NOMO-1 treated with DMSO at 0.1 percent for 48 hours (cell line): ENCODE measurements at regions not wholly inside any gene's neighbourhood (a gene's known extent, or its start where the extent isn't known, plus 50 kb on each side); places are given as distances from the start of the nearest gene placed in this dataset.

ENCODE experiments used
- DNase-seq: peaks from one replicate; lab custom pipeline; 2025; ENCODE audit not compliant: unreplicated experiment; lab: John Stamatoyannopoulos, UW

DNA sequence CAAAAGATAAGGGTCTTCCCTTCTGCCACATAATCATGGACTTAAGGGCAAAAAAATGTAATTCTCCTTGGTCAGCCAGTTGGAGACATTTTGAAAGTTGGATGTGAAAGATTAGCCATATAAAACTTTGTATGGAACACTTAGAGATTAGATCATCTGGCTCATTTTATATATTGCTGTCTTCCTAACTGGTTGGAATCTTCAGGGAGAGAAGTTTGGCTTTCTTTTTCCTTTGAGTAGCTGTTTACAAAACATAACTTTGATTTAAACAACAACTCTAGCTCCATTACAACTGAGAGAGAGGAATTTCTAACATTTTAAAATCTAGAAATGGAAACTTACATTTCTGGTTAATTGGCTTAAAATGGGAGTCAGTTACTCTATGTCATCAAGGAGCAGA, 132.7 kb downstream of the RDH14 start:
- no peak for DNase-seq

- DNase-seq, result no peak
Measured at GRCh38 chr2:18426174-18426573, 134.3 kb downstream of the RDH14 start.

DNA sequence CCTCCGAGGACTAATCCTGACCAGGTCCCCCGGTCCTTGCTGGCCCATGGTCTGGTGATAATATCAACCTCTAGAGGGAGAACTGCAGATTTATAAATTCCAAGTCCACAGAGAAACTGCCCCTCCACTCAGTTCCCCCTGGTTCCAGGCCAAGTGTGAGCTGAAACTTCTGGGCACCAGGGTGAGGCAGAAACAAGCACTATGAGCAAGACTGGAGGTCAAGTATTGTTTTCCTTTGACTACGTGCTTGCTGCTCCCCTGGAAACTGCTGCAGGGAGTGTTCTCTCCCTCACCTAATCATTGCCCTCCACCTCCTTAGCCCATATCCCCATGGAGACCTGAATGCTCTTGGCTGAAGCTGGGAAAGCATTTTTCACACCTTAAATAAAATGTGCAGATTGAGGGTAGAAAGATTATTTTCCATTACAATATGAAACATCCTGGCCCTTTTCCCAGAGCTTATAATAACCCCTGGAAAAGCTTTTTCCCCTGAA, 135.2 kb downstream of the RDH14 start:
- no peak for DNase-seq

- no peak for DNase-seq
Measured at GRCh38 chr2:18423636-18424035, 136.8 kb downstream of the RDH14 start.

DNA sequence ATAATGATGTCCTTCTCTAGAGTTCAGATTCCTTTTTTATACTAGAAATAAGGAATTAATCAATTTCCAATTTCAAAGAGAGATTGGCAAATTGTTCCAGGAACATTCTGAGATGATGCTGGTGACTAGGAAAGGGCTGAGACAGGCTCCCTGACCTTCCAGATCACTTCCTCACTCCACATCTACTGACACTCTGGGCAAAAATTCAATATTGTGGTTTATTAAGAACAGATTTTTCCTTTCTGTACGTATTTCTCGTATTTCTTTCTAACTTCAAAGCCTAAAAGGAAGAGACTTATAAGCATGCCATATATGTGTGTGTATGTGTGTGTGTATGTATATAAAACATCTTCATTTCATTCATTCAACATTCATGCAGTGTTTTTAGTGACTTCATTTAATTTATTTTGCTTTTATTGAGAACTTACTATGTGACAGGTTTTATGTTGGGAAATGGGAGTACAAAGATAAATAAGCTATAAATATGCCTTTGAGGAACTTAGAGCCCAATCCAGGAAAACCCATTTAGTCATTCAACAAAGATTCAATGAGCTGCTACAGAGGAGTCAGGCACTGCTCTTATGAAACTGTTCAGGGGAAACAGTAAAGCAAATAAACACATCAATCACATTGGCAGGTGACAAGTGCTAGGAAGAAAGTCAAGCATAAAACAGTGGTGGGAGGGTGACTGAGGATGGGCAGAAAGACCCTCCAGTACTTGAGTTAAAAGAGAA, 137.9 kb downstream of the RDH14 start:
- no peak for DNase-seq

DNA sequence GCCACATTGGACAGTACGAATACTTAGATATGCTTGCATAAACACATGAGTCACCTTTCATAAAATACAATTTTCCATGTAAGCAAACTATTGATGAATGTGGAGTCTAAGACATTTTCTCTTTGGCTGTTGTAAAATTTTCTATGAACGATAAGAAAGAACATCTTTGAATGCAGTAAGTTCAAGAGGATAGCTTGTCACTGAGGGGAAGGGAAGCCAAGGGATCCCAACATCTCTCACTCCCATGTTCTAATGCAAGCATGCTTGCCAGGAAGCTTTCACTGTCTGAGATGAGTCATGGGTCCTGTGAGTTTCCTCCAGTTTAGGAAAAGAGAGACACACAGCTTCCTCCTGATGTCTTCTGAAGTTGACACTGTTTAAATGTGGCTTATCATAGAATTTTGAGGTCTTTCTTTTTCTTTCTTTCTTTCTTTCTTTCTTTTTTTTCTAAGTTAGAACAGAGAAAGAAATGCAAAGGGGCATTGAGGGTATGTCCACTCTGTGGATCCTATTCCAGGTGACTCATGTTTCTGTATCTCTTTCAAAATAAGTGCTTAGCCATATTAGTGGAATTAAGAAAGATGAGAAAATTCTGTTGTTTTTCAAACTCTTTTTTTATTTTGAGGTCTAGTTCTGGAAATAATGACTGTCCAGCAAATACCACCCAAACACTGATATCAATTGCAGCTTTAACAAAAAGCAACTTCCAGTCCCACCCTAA, 146.6 kb downstream of the RDH14 start:
- no peak for DNase-seq

DNA sequence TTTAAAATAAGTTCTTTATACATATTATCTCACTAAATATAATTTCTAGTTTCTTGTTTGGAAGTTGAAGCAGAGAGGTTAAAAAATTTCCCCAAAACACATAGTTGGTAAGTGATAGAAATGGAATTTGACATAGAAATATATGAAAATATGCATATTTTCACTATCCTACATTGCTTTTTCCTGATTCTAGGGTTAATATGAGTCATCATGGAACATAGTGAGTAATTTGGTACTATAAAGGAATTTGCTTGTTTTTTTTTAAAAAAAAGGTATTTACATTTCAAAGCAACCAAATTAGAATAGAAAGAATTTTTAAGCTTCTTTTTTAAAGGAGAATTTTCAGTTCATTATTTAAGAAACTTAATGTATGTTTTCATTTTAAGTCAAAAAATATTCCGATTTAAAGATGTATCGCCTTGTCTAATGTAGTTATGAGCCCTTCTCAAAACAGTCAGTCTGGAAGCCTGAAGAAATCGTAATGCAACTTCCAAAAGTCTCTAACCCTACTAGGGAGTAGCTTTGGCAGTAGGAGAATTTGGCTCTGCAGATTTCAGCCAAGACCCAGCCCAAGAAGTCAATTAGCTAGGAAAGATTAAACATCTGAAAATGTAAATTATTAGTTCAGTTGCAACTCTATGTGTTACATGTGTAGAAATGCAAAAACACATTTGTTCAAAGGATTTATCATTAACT, 147.3 kb downstream of the RDH14 start:
- DNase-seq, result no peak

GRCh38 chr2:18411626-18412025, 148.8 kb downstream of the RDH14 start:
- DNase-seq, result no peak

DNA sequence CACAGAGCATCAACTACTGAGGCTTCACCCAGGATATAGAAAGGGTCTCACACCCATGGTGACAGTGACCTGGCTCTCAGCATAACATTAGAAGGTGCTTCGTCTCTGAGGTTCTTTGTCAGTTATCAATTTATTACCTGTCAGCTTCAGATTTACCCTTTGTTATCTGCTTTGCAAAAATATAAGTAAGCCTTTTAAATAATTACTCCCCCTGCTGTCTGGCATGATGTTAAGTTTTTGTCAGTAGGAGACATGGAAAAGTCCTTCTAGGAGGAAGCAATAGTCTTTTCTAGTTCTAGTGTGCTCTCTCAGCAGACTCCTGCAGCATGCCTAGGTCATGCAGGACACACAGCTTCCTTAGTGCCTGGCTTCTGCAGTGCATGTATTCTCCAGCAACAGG, 149.9 kb downstream of the RDH14 start:
- DNase-seq, result no peak

DNA sequence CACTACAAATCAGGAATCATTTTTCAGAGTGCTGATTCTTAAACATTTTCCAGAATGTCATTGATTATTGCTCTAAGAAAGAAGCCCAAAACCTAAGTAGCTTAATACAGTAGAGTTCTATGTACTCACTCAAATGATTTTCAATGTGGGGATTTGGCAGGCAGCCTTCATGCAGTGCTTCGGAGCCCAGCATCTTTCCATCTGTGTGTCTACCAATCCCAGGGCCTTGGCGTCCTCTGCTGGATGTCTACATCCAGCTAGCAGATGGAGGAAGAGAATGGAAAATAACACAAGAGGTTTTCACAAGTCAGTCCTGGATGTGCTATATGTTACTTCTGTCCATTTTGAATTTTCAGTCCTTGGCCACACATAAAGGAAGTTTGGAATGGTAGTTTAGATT, 151.8 kb downstream of the RDH14 start:
- no peak for DNase-seq

DNA sequence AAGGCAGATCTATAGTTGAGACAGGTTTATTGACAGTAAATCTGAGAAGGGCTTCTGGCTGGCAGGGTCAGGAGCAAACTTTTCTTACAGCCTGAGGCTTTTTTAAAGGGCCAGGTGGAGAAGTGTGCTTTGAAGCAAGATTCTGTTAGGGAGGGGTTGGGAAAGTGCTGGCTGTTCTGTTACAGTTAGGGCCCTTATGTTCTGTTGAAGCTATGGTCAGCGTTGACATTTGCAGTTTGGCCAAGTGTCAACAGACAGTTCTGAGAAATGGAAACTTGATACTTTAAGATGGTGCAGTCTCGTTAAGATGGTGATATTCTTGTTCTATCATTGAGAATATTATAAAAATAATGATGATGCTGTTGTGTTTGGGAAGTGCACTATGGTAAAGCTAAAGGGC, 154.2 kb downstream of the RDH14 start:
- DNase-seq, result no peak

DNA sequence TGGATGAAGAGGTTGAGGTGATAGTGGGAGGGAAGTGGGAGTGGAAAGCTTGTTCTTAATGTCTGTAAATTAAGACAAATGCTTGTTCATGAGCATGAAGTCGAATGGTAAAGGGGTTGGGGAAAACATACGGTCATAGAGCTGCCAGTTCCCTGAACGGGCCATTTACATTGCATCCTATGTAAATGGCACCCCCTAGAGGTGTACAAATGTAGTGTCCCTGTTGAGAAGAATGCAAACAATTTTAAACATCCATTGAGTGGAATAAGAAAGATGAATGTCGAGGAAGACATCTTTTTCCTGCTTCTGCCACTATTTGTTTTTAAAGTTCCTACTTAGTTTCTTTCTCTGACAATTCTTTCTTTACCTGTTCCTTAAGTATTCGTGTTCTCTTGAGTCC, 155.7 kb downstream of the RDH14 start:
- DNase-seq, result no peak

- DNase-seq, result no peak
Measured at GRCh38 chr2:18403921-18404522, 156.4 kb downstream of the RDH14 start.

DNA sequence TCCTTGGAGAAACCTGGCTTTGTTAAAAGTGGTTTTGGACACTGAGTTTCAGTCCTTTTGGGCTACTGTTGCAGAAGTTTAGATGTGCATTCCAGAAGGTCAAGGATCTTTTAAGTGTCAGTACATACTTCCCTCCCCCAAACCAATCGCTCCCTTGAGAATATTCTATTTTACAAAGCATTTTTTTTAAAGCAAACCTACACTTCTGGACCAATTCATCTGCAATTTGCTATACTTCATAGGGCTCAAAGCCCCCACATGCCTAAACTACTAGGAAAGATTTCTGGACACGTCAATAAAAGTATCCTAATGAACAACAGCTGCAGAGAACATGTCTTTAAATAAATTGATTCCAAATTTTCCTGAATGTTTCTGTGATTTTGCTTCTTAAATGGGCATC, 157.6 kb downstream of the RDH14 start:
- DNase-seq, result no peak

DNA sequence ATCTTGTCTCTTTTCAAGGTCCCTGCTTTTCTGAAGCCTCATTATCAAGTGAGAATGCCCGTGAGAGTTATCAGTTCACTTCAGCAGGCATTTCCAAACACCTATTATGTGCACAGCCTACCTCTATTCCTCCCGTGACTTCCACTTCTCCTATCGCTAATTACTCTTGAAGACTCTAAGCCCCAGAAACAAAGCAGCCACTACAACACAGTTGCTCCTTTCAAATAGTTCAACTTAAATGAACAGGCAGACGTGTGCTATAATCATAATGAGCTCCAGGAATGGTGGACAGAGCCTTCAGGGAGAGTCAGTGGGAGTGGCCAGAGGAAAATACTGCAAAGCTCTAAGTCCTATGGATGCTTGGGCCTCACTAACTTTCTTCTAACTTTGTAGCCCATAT, 159.0 kb downstream of the RDH14 start:
- no peak for DNase-seq

DNA sequence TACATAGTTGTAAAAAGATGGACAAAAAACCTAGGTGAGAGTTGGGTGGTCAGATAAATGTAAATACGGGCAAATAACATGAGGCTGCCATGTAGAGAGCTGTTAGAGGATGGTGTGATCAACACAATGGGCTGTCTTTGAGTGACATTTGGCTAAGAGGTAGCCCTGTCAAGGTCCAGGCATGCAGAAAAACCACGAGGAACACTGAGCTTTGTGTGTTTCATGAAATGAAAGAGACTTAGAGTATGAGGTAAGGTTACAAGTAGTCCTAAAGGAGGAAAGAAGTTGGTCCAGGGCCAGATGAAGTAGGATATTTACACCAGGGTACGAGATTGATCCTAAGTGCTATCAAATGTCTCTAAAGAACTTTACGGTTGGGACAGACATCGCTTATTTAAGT, 160.9 kb downstream of the RDH14 start:
- no peak for DNase-seq

- DNase-seq, result no peak
Measured at GRCh38 chr2:18398833-18399232, 161.6 kb downstream of the RDH14 start.

- no peak for DNase-seq
Measured at GRCh38 chr2:18396329-18397010, 164.0 kb downstream of the RDH14 start.

GRCh38 chr2:18395555-18395954, 164.9 kb downstream of the RDH14 start:
- no peak for DNase-seq

GRCh38 chr2:18387441-18388206, 172.8 kb downstream of the RDH14 start:
- peak; percentile 23 for DNase-seq
